Fibroblast of lung (primary cell): ENCODE measurements at regions not wholly inside any gene's neighbourhood (a gene's known extent, or its start where the extent isn't known, plus 50 kb on each side); places are given as distances from the start of the nearest gene placed in this dataset.

ENCODE experiments used
- DNase-seq, 2 donors: peaks; one replicate each; pipeline versions ENCODE4 v3.0.0 to v3.0.0-alpha.2; 2010; ENCODE audit warnings: low read depth in 2 of 2
- H2AFZ ChIP-seq: 2 replicates; pipeline ENCODE4 v1.5.1; 2012; ENCODE audit warnings: low read length, control low read depth, inconsistent platforms
- H3K27ac ChIP-seq: 2 replicates; pipeline ENCODE4 v1.5.1; 2011; ENCODE audit warnings: low read length, control low read depth; ENCODE audit not compliant: insufficient read depth
- H3K27me3 ChIP-seq: 2 replicates; pipeline ENCODE4 v1.5.1; 2011; ENCODE audit warnings: mild to moderate bottlenecking, low read length; ENCODE audit not compliant: control insufficient read depth, insufficient read depth
- H3K36me3 ChIP-seq: 2 replicates; pipeline ENCODE4 v1.5.1; 2011; ENCODE audit warnings: low read length; ENCODE audit not compliant: control insufficient read depth, insufficient read depth
- H3K4me1 ChIP-seq: 2 replicates; pipeline ENCODE4 v1.5.1; 2011; ENCODE audit warnings: low read length; ENCODE audit not compliant: control insufficient read depth, insufficient read depth; ENCODE audit errors: extremely low read depth
- H3K4me2 ChIP-seq: 2 replicates; pipeline ENCODE4 v1.5.1; 2011; ENCODE audit warnings: low read length, control low read depth; ENCODE audit not compliant: insufficient read depth; ENCODE audit errors: extremely low read depth
- H3K4me3 ChIP-seq, 4 experiments: fragments of 200-600 bp in 1 of 4; sonication (generic) in 1 of 4; replicated peaks in 1 of 4; 2 replicates each; pipeline ENCODE4 v1.5.1; 2011 to 2016; ENCODE audit warnings: low read length in 4 of 4, low read depth in 3 of 4, mild to moderate bottlenecking in 3 of 4, control low read depth in 2 of 4, inconsistent platforms in 1 of 4, mixed read lengths in 1 of 4; ENCODE audit not compliant: insufficient read depth in 1 of 4; ENCODE audit errors: control extremely low read depth in 1 of 4
- H3K79me2 ChIP-seq: 2 replicates; pipeline ENCODE4 v1.5.1; 2012; ENCODE audit warnings: mild to moderate bottlenecking, low read length, inconsistent platforms; ENCODE audit not compliant: control insufficient read depth, insufficient read depth
- H3K9ac ChIP-seq: 2 replicates; pipeline ENCODE4 v1.5.1; 2011; ENCODE audit warnings: mild to moderate bottlenecking, low read length, control low read depth; ENCODE audit not compliant: insufficient read depth
- H3K9me3 ChIP-seq: 2 replicates; pipeline ENCODE4 v1.5.1; 2012; ENCODE audit warnings: low read depth, low read length; ENCODE audit not compliant: control insufficient read depth, insufficient read depth
- H4K20me1 ChIP-seq: 2 replicates; pipeline ENCODE4 v1.5.1; 2011; ENCODE audit warnings: low read length; ENCODE audit not compliant: control insufficient read depth, insufficient read depth; ENCODE audit errors: extremely low read depth
- EZH2 ChIP-seq: IDR thresholded peaks from 2 replicates; pipeline ENCODE4 v1.5.1; 2012; ENCODE audit warnings: low read length, control low read depth, mild to moderate bottlenecking; ENCODE audit errors: missing control alignments
- TF ChIP-seq, protein P1 (sequence below), 2 donors: IDR thresholded peaks in 1 of 2; conservative IDR thresholded peaks in 1 of 2; 1 replicate in 1 of 2; 2 replicates in 1 of 2; pipeline ENCODE4 v1.5.1; 2011 to 2012; ENCODE audit warnings: low read length in 2 of 2, control low read depth in 1 of 2, inconsistent platforms in 1 of 2, low read depth in 1 of 2, mild to moderate bottlenecking in 1 of 2

DNA sequence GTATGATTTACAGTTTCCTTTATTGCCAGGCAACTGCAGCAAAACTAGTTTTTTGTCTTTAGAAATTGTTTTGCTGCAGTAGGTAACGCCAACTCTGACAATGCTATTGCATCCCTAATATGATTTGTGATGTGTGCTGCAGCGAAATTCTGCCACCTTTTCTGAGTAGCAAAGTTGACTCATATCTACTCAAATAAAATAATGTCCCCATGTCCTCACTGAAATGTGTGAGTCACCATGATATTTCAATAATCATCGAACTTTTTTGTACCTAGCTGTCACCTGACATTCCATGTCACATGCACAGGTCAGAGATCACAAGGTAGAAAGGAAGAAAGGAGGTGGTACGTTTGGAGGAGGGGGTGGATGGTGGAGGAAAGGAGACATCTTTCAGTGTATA is 205.0 kb downstream of the RAD51AP2 start:
- H3K4me3 ChIP-seq = no peak overlapping the region
- DNase-seq = no peak

DNA sequence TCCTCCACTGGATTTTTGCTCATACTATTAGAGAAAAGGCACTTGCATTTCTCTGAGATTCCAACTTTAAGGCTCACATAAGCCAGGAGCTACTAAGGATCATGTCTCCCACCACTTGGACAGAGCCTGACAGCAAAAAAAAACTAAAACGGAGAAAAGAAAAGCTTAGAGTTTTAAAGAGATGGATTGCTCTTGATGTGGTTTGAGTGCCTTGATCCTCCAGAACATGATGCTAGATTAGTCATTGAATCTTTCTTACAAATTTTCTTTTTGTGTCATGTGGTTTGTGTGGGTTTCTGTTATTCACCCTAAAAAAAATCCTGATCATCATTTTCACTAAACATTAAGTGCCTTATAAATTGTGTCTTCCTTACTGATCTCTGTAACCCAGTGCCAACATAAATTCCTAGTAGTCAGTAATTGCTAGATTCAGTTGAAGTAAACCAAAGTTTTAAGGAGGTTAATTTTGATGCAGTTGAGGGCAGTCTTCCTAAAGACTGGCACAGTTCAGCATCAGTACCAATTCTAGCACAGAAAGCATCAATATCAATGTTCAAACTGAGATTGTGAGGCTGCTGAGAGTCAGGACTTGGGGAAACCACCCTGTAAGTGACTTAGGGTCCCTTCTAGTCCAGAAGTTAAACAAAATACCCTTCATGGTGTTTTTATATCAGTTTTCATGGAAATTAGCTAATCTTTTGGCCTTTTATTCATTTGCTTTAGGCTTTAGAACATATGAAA is 206.3 kb downstream of the RAD51AP2 start:
- no peak overlapping the region for H2AFZ ChIP-seq
- no peak overlapping the region for H3K4me2 ChIP-seq
- no peaks in the 10 kb centered on the region for H3K36me3 ChIP-seq
- H3K27ac ChIP-seq = no peak overlapping the region
- peak; percentile 18 to 85 for DNase-seq
- H3K4me3 ChIP-seq = no peak overlapping the region
- H3K4me1 ChIP-seq = no peaks in the 10 kb centered on the region
- H3K27me3 ChIP-seq = no peaks in the 10 kb centered on the region
- no peaks in the 10 kb centered on the region for H3K79me2 ChIP-seq
- TF ChIP-seq, protein P1, sequence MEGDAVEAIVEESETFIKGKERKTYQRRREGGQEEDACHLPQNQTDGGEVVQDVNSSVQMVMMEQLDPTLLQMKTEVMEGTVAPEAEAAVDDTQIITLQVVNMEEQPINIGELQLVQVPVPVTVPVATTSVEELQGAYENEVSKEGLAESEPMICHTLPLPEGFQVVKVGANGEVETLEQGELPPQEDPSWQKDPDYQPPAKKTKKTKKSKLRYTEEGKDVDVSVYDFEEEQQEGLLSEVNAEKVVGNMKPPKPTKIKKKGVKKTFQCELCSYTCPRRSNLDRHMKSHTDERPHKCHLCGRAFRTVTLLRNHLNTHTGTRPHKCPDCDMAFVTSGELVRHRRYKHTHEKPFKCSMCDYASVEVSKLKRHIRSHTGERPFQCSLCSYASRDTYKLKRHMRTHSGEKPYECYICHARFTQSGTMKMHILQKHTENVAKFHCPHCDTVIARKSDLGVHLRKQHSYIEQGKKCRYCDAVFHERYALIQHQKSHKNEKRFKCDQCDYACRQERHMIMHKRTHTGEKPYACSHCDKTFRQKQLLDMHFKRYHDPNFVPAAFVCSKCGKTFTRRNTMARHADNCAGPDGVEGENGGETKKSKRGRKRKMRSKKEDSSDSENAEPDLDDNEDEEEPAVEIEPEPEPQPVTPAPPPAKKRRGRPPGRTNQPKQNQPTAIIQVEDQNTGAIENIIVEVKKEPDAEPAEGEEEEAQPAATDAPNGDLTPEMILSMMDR (conservative IDR thresholded peaks at IDR 0.05 in 1 of 2, IDR thresholded peaks at IDR 0.05 in 1 of 2; ENCODE audit: low read depth in 1 of 2, low read length in 2 of 2) = no peak
- TF ChIP-seq EZH2 = no peak
- no peaks in the 10 kb centered on the region for H4K20me1 ChIP-seq
- no peaks in the 10 kb centered on the region for H3K9me3 ChIP-seq
- H3K9ac ChIP-seq = no peak overlapping the region

More for the DNA sequence above, 205.0 kb downstream of the RAD51AP2 start:
- Histone ChIP-seq H3K27ac (no peak overlapping the region), H3K79me2 (no peaks in the 10 kb centered on the region), H3K9ac (no peak overlapping the region), H3K4me1 (no peaks in the 10 kb centered on the region), H3K27me3 (no peaks in the 10 kb centered on the region), H3K4me2 (no peak overlapping the region), H2AFZ (no peak overlapping the region), H3K9me3 (no peaks in the 10 kb centered on the region), H3K36me3 (no peaks in the 10 kb centered on the region), H4K20me1 (no peaks in the 10 kb centered on the region)
- TF ChIP-seq EZH2 = no peak
- TF ChIP-seq, protein P1 (conservative IDR thresholded peaks at IDR 0.05 in 1 of 2, IDR thresholded peaks at IDR 0.05 in 1 of 2; ENCODE audit: low read depth in 1 of 2, low read length in 2 of 2) = no peak

DNA sequence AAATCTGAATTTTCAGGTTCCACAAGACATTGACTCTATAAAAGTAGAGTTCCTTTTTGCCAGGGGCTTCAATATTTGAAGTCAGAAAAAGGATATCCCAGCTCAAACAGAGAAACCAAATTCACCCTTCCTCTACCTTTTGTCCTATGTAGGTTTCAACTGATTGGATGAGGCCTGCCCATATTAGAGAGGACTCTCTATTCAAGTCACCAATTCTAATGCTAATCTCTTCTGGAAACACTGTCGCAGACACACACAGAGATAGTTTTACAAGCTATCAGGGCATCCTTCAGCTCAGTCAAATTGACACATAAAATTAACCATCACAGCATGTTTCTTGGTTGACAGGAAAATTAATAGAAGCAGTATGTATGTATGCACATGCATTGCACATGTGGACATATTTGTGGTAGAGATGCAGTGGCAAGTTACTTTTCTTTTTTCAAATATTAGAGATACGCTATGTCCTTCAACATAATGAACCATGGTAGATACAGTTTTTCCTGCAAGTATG is 207.1 kb downstream of the RAD51AP2 start:
- Histone ChIP-seq H3K4me2 (no peak overlapping the region), H3K36me3 (no peaks in the 10 kb centered on the region), H3K9me3 (no peaks in the 10 kb centered on the region), H3K27ac (no peak overlapping the region), H3K79me2 (no peaks in the 10 kb centered on the region), H3K4me1 (no peaks in the 10 kb centered on the region), H4K20me1 (no peaks in the 10 kb centered on the region), H3K9ac (no peak overlapping the region), H3K4me3 (no peak overlapping the region), H3K27me3 (no peaks in the 10 kb centered on the region), H2AFZ (no peak overlapping the region)
- no peak for DNase-seq
- no peak for TF ChIP-seq EZH2
- TF ChIP-seq, protein P1 (conservative IDR thresholded peaks at IDR 0.05 in 1 of 2, IDR thresholded peaks at IDR 0.05 in 1 of 2; ENCODE audit: low read depth in 1 of 2, low read length in 2 of 2) = no peak
